H1 (cell line): ENCODE measurements at regions not wholly inside any gene's neighbourhood (a gene's known extent, or its start where the extent isn't known, plus 50 kb on each side); places are given as distances from the start of the nearest gene placed in this dataset.

ENCODE experiments used
- BRCA1 ChIP-seq: IDR thresholded peaks from 2 replicates; pipeline ENCODE4 v1.6.1; 2012; ENCODE audit warnings: low read depth, low read length, improper control_type of control experiment
- SP2 ChIP-seq: IDR thresholded peaks from 2 replicates; pipeline ENCODE4 v1.6.1; 2012; ENCODE audit warnings: mild to moderate bottlenecking, low read length, inconsistent platforms
- YY1 ChIP-seq: IDR thresholded peaks from 2 replicates; pipeline ENCODE4 v1.6.1; 2011; ENCODE audit warnings: low read depth, mild to moderate bottlenecking, low read length
- TF ChIP-seq, protein P1 (sequence below): IDR thresholded peaks from 2 replicates; pipeline ENCODE4 v1.6.1; 2012; ENCODE audit warnings: inconsistent platforms

DNA sequence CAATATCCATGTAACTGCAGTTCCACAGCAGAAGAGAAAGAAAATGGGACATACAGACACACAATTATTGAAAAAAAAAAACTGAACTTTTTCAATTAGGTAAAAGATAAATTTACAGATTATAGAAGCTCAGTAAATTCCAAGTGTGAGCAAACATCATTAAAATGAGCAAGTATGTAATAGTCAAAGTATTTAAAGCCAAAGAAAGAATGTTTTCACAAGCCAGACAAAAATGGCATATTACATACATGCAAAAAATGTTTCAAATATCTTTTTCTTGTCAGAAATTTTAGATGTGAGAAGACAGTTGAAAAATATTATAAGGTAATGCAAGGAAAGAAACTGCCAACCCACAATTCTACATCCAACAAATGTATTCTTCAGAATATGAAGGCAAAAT is 150.2 kb upstream of the AKR1E2 start (continued):
- TF ChIP-seq, protein P1, sequence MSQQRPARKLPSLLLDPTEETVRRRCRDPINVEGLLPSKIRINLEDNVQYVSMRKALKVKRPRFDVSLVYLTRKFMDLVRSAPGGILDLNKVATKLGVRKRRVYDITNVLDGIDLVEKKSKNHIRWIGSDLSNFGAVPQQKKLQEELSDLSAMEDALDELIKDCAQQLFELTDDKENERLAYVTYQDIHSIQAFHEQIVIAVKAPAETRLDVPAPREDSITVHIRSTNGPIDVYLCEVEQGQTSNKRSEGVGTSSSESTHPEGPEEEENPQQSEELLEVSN = no peak
- no peak for TF ChIP-seq SP2
- no peak for TF ChIP-seq BRCA1
- no peak for TF ChIP-seq YY1
